GM12874 (cell line): ENCODE measurements at regions not wholly inside any gene's neighbourhood (a gene's known extent, or its start where the extent isn't known, plus 50 kb on each side); places are given as distances from the start of the nearest gene placed in this dataset.

Experiments
- CTCF ChIP-seq: IDR thresholded peaks from 2 replicates; pipeline ENCODE4 v1.5.1; 2011; ENCODE audit warnings: low read depth, mild to moderate bottlenecking, control low read depth, low read length, moderate library complexity; ENCODE audit not compliant: insufficient read depth

- TF ChIP-seq CTCF = no peak
These were observed 191.2 kb upstream of the KIF2B start for GRCh38 chr17:53631486-53631885.

- TF ChIP-seq CTCF = no peak
These were observed 192.1 kb upstream of the KIF2B start for GRCh38 chr17:53630638-53631037.

GRCh38 chr17:53630115-53630514 is 192.6 kb upstream of the KIF2B start:
- TF ChIP-seq CTCF = no peak

- TF ChIP-seq CTCF = no peak
These were observed 193.5 kb upstream of the KIF2B start for GRCh38 chr17:53629188-53629587.

GRCh38 chr17:53628011-53628410 is 194.7 kb upstream of the KIF2B start:
- TF ChIP-seq CTCF = no peak

GRCh38 chr17:53627511-53627910 is 195.2 kb upstream of the KIF2B start:
- no peak for TF ChIP-seq CTCF

- no peak for TF ChIP-seq CTCF
These were observed 196.4 kb upstream of the KIF2B start for GRCh38 chr17:53626286-53626685.

- no peak for TF ChIP-seq CTCF
These were observed 203.7 kb upstream of the KIF2B start for GRCh38 chr17:53619025-53619424.
